GM10266 (cell line): ENCODE measurements at regions not wholly inside any gene's neighbourhood (a gene's known extent, or its start where the extent isn't known, plus 50 kb on each side); places are given as distances from the start of the nearest gene placed in this dataset.

ENCODE experiments used
- DNase-seq: peaks from one replicate; pipeline ENCODE4 v3.0.0; 2012; ENCODE audit errors: extremely low spot score
- CTCF ChIP-seq: IDR thresholded peaks from 2 replicates; pipeline ENCODE4 v1.5.1; 2012; ENCODE audit warnings: mild to moderate bottlenecking, low read depth; ENCODE audit not compliant: control insufficient read depth, insufficient read depth; ENCODE audit errors: missing control alignments

GRCh38 chr6:71502168-71502567, 213.6 kb downstream of the OGFRL1 start:
- no peak for TF ChIP-seq CTCF
- DNase-seq = no peak

GRCh38 chr6:71502956-71503355, 214.3 kb downstream of the OGFRL1 start:
- no peak for DNase-seq

GRCh38 chr6:71507183-71507582, 218.6 kb downstream of the OGFRL1 start:
- DNase-seq = no peak
- no peak for TF ChIP-seq CTCF

More at GRCh38 chr6:71502956-71503355, 214.3 kb downstream of the OGFRL1 start:
- TF ChIP-seq CTCF = no peak

- TF ChIP-seq CTCF = no peak
- no peak for DNase-seq
Measured at GRCh38 chr6:71509191-71510005, 220.8 kb downstream of the OGFRL1 start.

- peak; percentile 55 for TF ChIP-seq CTCF
Measured at GRCh38 chr6:71510057-71510713, 221.6 kb downstream of the OGFRL1 start.

GRCh38 chr6:71510856-71511255, 222.2 kb downstream of the OGFRL1 start:
- DNase-seq = no peak
- TF ChIP-seq CTCF = no peak

More at GRCh38 chr6:71510057-71510713, 221.6 kb downstream of the OGFRL1 start:
- DNase-seq = peak; percentile 12

GRCh38 chr6:71512256-71512655, 223.6 kb downstream of the OGFRL1 start:
- no peak for DNase-seq
- no peak for TF ChIP-seq CTCF
